Neural crest cell (in vitro differentiated cells): ENCODE measurements at regions not wholly inside any gene's neighbourhood (a gene's known extent, or its start where the extent isn't known, plus 50 kb on each side); places are given as distances from the start of the nearest gene placed in this dataset.

Source experiments
- DNase-seq: peaks from one replicate; pipeline ENCODE4 v3.0.0; 2021; ENCODE audit warnings: low read depth, mixed read lengths, low spot score
- H3K27ac Mint-ChIP-seq: one replicate; pipeline ENCODE4 v1.8.0; 2021; ENCODE audit warnings: mild to moderate bottlenecking, mixed read lengths; ENCODE audit not compliant: unreplicated experiment
- H3K27me3 Mint-ChIP-seq: 2 replicates; pipeline ENCODE4 v1.8.0; 2021; ENCODE audit warnings: low read depth, mild to moderate bottlenecking, mixed read lengths
- H3K36me3 Mint-ChIP-seq: 2 replicates; pipeline ENCODE4 v1.8.0; 2021; ENCODE audit warnings: low read depth, mild to moderate bottlenecking, mixed read lengths
- H3K4me1 Mint-ChIP-seq: 2 replicates; pipeline ENCODE4 v1.8.0; 2021; ENCODE audit warnings: mixed read lengths
- H3K4me3 Mint-ChIP-seq: one replicate; pipeline ENCODE4 v1.8.0; 2021; ENCODE audit warnings: mild to moderate bottlenecking, mixed read lengths
- H3K9me3 Mint-ChIP-seq: 2 replicates; pipeline ENCODE4 v1.8.0; 2021; ENCODE audit warnings: mixed read lengths
- TF ChIP-seq, protein P1 (sequence below): fragments of 200-600 bp; sonication (generic); conservative IDR thresholded peaks from 2 replicates; pipeline ENCODE4 v1.5.0; 2021; ENCODE audit warnings: antibody characterized with exemption, mild to moderate bottlenecking

DNA sequence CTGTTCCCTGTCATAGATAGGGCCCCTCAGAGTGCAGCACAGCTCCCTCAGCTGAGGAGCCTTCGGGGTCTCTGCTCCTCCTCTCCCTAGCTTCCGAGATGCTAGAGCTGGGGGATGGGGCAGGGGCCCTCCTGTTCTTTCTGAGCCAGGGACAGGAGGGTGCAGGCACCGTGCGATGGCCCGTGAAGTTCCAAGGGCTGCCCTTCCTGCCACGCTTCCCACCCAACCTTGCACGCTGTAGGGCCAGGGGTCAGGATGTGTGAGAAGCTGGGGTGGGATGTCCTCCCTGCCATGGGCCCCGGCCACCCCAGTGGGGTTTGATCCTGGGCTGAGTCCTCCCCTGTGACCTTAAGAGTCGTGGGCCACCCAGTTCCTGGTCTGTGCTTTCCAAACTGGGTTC is 240.7 kb upstream of the C1orf174 start:
- Mint-ChIP-seq H3K27me3 (no peaks in the 10 kb centered on the region), H3K36me3 (no peaks in the 10 kb centered on the region), H3K27ac (no peak overlapping the region), H3K9me3 (peaks cover 8% of the 10 kb centered on the region), H3K4me3 (no peak overlapping the region), H3K4me1 (peaks cover 11% of the 10 kb centered on the region)
- TF ChIP-seq, protein P1, sequence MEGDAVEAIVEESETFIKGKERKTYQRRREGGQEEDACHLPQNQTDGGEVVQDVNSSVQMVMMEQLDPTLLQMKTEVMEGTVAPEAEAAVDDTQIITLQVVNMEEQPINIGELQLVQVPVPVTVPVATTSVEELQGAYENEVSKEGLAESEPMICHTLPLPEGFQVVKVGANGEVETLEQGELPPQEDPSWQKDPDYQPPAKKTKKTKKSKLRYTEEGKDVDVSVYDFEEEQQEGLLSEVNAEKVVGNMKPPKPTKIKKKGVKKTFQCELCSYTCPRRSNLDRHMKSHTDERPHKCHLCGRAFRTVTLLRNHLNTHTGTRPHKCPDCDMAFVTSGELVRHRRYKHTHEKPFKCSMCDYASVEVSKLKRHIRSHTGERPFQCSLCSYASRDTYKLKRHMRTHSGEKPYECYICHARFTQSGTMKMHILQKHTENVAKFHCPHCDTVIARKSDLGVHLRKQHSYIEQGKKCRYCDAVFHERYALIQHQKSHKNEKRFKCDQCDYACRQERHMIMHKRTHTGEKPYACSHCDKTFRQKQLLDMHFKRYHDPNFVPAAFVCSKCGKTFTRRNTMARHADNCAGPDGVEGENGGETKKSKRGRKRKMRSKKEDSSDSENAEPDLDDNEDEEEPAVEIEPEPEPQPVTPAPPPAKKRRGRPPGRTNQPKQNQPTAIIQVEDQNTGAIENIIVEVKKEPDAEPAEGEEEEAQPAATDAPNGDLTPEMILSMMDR, result no peak
- DNase-seq, result no peak

DNA sequence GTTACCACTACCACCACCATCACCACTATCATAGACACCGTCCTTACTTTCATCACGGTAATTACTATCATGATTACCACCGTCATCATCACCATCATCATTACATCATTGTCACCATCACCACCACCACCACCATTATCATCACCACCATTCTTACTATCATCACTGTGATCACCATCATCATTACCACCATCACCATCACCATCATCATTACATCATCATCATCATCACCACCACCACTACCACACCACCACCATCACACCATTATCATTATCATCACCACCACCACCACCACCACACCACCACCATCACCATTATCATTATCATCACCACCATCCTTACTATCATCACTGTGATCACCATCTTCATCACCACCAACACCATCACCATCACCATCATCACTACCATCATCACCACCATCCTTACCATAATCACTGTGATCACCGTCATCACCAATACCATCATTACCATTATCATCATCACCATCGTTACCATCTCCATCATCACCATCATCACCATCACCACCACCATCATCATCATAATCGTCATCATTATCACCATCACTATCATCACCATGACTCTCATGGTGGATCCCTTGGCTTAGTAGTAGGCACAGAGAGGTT is 244.4 kb upstream of the C1orf174 start:
- H3K27ac Mint-ChIP-seq, result no peak overlapping the region
- no peaks in the 10 kb centered on the region for H3K9me3 Mint-ChIP-seq
- no peak for DNase-seq
- no peaks in the 10 kb centered on the region for H3K36me3 Mint-ChIP-seq
- H3K4me1 Mint-ChIP-seq, result peaks cover 6% of the 10 kb centered on the region
- H3K27me3 Mint-ChIP-seq, result no peaks in the 10 kb centered on the region
- no peak overlapping the region for H3K4me3 Mint-ChIP-seq
- TF ChIP-seq, protein P1, result no peak

DNA sequence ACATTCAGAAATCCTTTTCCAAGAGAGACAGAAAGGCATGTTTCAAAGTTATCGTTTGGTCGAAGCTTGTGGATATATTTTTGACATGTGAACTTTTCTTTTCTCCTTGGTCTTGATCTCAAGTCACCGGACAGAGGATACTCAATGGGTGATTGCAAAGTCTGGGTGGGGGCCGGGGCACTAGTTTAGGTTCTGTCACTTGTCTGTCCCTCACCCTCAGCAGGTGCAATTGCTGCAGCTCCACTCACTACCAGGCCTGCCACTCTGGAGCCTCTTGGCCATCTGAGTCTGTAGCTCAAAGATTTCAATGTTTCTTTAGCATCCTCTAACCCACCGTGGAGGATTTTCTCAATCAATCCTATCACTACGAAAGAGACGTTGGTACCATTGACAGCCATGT is 246.0 kb upstream of the C1orf174 start:
- H3K9me3 Mint-ChIP-seq, result no peaks in the 10 kb centered on the region
- TF ChIP-seq, protein P1, result no peak
- H3K4me3 Mint-ChIP-seq, result no peak overlapping the region

DNA sequence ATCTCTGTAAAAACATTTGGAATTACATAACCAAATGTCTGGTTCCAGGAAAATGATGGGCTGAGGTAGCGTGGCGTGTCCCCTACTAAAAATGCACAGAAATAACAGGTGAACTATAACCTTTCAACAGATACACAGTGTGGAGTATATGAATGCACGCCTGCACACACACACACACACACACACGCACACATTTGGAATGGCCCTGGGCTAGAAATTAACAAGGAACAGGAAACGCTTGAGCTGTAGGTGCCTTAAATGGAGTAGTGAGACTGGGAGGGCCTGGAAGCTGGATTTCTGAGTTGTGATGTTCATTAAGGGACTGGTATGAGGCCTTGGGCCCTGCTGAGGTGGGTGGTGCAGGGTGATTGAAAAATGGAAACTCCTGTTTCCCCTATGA is 246.5 kb upstream of the C1orf174 start:
- Mint-ChIP-seq H3K4me3 (no peak overlapping the region), H3K27me3 (no peaks in the 10 kb centered on the region), H3K9me3 (no peaks in the 10 kb centered on the region), H3K36me3 (no peaks in the 10 kb centered on the region), H3K27ac (no peak overlapping the region), H3K4me1 (peaks cover 10% of the 10 kb centered on the region)
- TF ChIP-seq, protein P1, result no peak
- no peak for DNase-seq

More for the DNA sequence above, 246.0 kb upstream of the C1orf174 start:
- Mint-ChIP-seq H3K36me3 (no peaks in the 10 kb centered on the region), H3K27ac (no peak overlapping the region), H3K27me3 (no peaks in the 10 kb centered on the region), H3K4me1 (peaks cover 10% of the 10 kb centered on the region)
- no peak for DNase-seq

DNA sequence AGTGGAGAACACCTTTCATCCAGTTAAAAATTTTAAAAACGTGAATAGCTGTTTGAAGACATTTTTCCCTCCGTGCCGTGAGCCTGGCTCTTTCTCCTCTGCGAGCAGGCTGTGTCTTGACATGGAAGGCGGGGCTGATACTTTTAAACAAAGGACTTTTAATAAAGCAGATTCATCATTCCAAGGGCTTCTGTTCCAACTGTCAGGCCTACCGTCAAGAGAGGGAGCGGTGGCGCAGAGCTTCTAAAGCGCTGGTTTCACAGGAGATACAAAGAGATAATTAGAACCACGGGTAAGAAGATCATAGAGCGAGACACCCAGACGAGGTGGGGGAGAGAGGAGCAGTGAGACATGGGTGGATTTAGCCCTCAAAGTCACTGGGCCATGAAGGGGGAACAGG is 247.4 kb upstream of the C1orf174 start:
- no peak for DNase-seq
- Mint-ChIP-seq H3K27ac (peak overlapping the region; percentile 70), H3K9me3 (no peaks in the 10 kb centered on the region), H3K4me3 (no peak overlapping the region), H3K4me1 (peaks cover 10% of the 10 kb centered on the region), H3K36me3 (no peaks in the 10 kb centered on the region), H3K27me3 (no peaks in the 10 kb centered on the region)
- TF ChIP-seq, protein P1, result no peak
